ENCODE measurements at regions not wholly inside any gene's neighbourhood (a gene's known extent, or its start where the extent isn't known, plus 50 kb on each side); places are given as distances from the start of the nearest gene placed in this dataset.

DNA sequence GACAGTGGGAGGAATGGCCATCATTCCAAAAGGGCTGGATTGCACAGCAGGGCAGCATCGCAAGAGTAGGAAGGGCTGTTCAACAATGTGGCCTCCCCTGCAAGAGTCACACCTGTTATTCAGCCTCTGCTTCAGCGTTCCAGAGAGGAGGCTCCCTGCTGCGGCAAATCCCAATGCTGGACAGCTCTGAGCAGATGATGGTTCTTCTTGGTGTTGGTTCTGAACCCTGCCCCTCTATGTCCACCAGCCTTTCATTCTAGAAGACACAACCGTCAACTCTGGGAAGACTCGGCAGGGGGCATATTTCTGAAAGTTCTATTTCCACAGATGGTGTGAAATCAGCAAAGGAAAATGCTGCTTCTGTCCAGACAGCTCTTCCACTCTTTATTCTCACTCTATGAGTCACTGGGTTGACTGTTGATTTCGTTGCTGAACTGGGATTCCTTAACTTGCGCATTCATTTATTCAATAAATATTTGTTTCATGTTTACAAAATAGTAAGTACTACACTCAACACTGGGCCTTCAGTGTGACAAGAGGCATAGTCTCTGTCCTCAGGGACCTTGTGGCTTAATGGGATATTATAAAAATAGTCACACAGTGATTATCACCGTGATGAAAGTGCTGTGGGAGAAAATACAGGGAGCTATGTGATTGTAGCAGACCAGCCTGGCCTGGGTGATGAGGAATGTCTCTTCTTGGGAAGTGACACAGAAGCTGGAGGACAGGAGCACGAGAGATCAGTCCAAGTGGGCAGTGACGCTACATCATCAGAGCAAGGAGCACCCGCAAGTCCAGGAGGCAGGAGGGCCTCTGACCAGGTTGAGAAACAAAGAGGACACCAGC is 260.3 kb downstream of the SIPA1L2 start:
- H3K27ac Mint-ChIP-seq, result no peak overlapping the region
- H3K27ac ChIP-seq, result no peak overlapping the region
- no peaks in the 10 kb centered on the region for H3K27me3 ChIP-seq
- no peak overlapping the region for H2AFZ ChIP-seq (replicated peaks)
- H3K4me3 Mint-ChIP-seq, result no peak overlapping the region
- no peaks in the 10 kb centered on the region for H4K20me1 ChIP-seq (ENCODE audit: low read depth)
- H3K9me3 ChIP-seq (ENCODE audit: low read depth), result no peaks in the 10 kb centered on the region
- no peaks in the 10 kb centered on the region for H3K9me3 Mint-ChIP-seq
- H3F3A ChIP-seq (ENCODE audit: low read depth), result peaks cover 7% of the 10 kb centered on the region
- no peak overlapping the region for H3K4me2 ChIP-seq
- H3K79me2 ChIP-seq (ENCODE audit: low read depth), result no peaks in the 10 kb centered on the region
- no peak overlapping the region for H3K4me3 ChIP-seq
- H3K4me1 ChIP-seq, result no peaks in the 10 kb centered on the region
- no peaks in the 10 kb centered on the region for H3K27me3 Mint-ChIP-seq (ENCODE audit: insufficient read depth, low read depth)
- no peaks in the 10 kb centered on the region for H3K36me3 ChIP-seq
- H3K9ac ChIP-seq, result no peak overlapping the region
- H3K4me1 Mint-ChIP-seq, result peaks cover 2% of the 10 kb centered on the region
- no peaks in the 10 kb centered on the region for H3K36me3 Mint-ChIP-seq
- DNase-seq (ENCODE audit: low spot score), result no peak
- TF ChIP-seq EZH2phosphoT487 (IDR thresholded peaks at IDR 0.05) (no peak), EZH2 (IDR thresholded peaks at IDR 0.05) (no peak)
- TF ChIP-seq, protein P1, sequence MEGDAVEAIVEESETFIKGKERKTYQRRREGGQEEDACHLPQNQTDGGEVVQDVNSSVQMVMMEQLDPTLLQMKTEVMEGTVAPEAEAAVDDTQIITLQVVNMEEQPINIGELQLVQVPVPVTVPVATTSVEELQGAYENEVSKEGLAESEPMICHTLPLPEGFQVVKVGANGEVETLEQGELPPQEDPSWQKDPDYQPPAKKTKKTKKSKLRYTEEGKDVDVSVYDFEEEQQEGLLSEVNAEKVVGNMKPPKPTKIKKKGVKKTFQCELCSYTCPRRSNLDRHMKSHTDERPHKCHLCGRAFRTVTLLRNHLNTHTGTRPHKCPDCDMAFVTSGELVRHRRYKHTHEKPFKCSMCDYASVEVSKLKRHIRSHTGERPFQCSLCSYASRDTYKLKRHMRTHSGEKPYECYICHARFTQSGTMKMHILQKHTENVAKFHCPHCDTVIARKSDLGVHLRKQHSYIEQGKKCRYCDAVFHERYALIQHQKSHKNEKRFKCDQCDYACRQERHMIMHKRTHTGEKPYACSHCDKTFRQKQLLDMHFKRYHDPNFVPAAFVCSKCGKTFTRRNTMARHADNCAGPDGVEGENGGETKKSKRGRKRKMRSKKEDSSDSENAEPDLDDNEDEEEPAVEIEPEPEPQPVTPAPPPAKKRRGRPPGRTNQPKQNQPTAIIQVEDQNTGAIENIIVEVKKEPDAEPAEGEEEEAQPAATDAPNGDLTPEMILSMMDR (IDR thresholded peaks at IDR 0.05), result no peak

DNA sequence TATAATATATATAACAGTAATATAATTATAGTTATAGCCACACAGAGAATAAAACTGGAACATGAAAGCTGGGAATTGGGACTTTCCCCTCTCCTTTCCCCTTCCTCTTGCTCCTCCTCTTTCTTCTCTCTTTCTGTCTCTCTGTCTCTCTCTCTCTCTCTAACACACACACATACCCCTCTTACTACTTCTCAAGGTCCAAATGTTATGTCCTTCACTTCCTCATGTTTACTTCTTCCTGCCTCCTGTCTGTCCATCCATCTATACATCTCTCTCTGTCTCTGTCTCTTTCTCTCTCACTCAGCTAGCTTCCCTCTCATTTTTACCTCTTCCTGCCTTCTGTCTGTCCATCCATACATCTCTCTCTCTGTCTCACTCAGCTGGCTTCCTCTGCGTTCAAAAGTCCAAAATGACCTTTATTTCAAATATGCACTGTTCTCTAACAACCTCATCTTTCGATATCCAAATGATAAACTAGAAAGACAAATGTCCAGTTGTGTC is 261.1 kb downstream of the SIPA1L2 start:
- no peaks in the 10 kb centered on the region for H3K27me3 Mint-ChIP-seq (ENCODE audit: insufficient read depth, low read depth)
- peaks cover 2% of the 10 kb centered on the region for H3K4me1 Mint-ChIP-seq
- TF ChIP-seq, protein P1 (IDR thresholded peaks at IDR 0.05), result no peak
- TF ChIP-seq EZH2phosphoT487 (IDR thresholded peaks at IDR 0.05) (no peak), EZH2 (IDR thresholded peaks at IDR 0.05) (no peak)

DNA sequence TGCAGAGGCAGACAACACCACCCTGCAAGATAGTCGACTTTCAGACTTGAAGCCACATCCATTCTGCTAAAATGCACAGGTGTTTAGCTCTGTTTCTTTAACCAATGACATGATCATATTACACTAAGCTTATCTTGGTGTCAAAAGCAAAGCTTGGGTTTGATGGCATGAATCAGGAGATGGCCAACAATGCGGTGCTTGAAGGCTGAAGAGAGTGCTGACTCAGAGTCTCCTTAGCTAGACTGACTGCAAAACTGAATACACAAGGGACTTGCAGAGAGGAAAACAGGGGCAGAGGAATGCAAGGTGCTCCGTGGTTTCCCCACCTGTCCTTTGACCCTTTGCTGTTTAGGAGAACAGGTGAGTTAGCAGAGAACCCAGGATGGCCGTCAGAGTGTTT is 262.6 kb downstream of the SIPA1L2 start:
- Histone ChIP-seq H3K27me3 (no peaks in the 10 kb centered on the region), H3F3A (ENCODE audit: low read depth) (peaks cover 7% of the 10 kb centered on the region), H3K9me3 (ENCODE audit: low read depth) (no peaks in the 10 kb centered on the region), H4K20me1 (ENCODE audit: low read depth) (no peaks in the 10 kb centered on the region), H3K4me2 (no peak overlapping the region), H3K79me2 (ENCODE audit: low read depth) (no peaks in the 10 kb centered on the region), H3K4me1 (no peaks in the 10 kb centered on the region), H3K27ac (no peak overlapping the region), H3K36me3 (no peaks in the 10 kb centered on the region), H2AFZ (replicated peaks) (peak overlapping the region; percentile 59), H3K4me3 (no peak overlapping the region), H3K9ac (no peak overlapping the region)
- H3K9me3 Mint-ChIP-seq, result no peaks in the 10 kb centered on the region
- no peaks in the 10 kb centered on the region for H3K36me3 Mint-ChIP-seq
- DNase-seq (ENCODE audit: low spot score), result no peak
- no peaks in the 10 kb centered on the region for H3K4me1 Mint-ChIP-seq
- H3K27me3 Mint-ChIP-seq (ENCODE audit: insufficient read depth, low read depth), result peaks cover 2% of the 10 kb centered on the region
- TF ChIP-seq, protein P1 (IDR thresholded peaks at IDR 0.05), result no peak
- TF ChIP-seq EZH2phosphoT487 (IDR thresholded peaks at IDR 0.05), result no peak
- no peak for TF ChIP-seq EZH2 (IDR thresholded peaks at IDR 0.05)
- H3K27ac Mint-ChIP-seq, result no peak overlapping the region
- no peak overlapping the region for H3K4me3 Mint-ChIP-seq

More for the DNA sequence above, 261.1 kb downstream of the SIPA1L2 start:
- H3K4me2 ChIP-seq, result no peak overlapping the region
- H2AFZ ChIP-seq (replicated peaks), result no peak overlapping the region
- H4K20me1 ChIP-seq (ENCODE audit: low read depth), result no peaks in the 10 kb centered on the region
- no peaks in the 10 kb centered on the region for H3K4me1 ChIP-seq
- DNase-seq (ENCODE audit: low spot score), result no peak
- H3K27ac Mint-ChIP-seq, result no peak overlapping the region
- no peak overlapping the region for H3K9ac ChIP-seq
- no peak overlapping the region for H3K4me3 ChIP-seq
- no peak overlapping the region for H3K27ac ChIP-seq
- no peaks in the 10 kb centered on the region for H3K9me3 Mint-ChIP-seq
- no peak overlapping the region for H3K4me3 Mint-ChIP-seq
- no peaks in the 10 kb centered on the region for H3K36me3 Mint-ChIP-seq
- peaks cover 7% of the 10 kb centered on the region for H3F3A ChIP-seq (ENCODE audit: low read depth)
- no peaks in the 10 kb centered on the region for H3K9me3 ChIP-seq (ENCODE audit: low read depth)
- H3K27me3 ChIP-seq, result no peaks in the 10 kb centered on the region
- no peaks in the 10 kb centered on the region for H3K36me3 ChIP-seq
- no peaks in the 10 kb centered on the region for H3K79me2 ChIP-seq (ENCODE audit: low read depth)
